Neural progenitor cell (in vitro differentiated cells): ENCODE measurements at regions not wholly inside any gene's neighbourhood (a gene's known extent, or its start where the extent isn't known, plus 50 kb on each side); places are given as distances from the start of the nearest gene placed in this dataset.

Experiments
- DNase-seq: peaks from one replicate; pipeline ENCODE4 v3.0.0-alpha.2; 2016; ENCODE audit warnings: low spot score
- H2AFZ ChIP-seq: fragments of 200-600 bp; sonication (generic); replicated peaks from 2 replicates; pipeline ENCODE4 v1.6.1; 2016; ENCODE audit warnings: antibody characterized with exemption
- H3F3A ChIP-seq: fragments of 200-600 bp; sonication (generic); 2 replicates; pipeline ENCODE4 v1.6.1; 2016; ENCODE audit warnings: antibody characterized with exemption, low read depth
- H3K27ac ChIP-seq: fragments of 200-600 bp; sonication (generic); 2 replicates; pipeline ENCODE4 v1.5.1; 2016; ENCODE audit warnings: mild to moderate bottlenecking
- H3K27me3 ChIP-seq: fragments of 200-600 bp; sonication (generic); 2 replicates; pipeline ENCODE4 v1.6.1; 2016; ENCODE audit warnings: mild to moderate bottlenecking, moderate library complexity
- H3K36me3 ChIP-seq: fragments of 200-600 bp; sonication (generic); 2 replicates; pipeline ENCODE4 v1.5.1; 2016
- H3K4me1 ChIP-seq: fragments of 200-600 bp; sonication (generic); 2 replicates; pipeline ENCODE4 v1.6.1; 2016; ENCODE audit warnings: mixed run types
- H3K4me2 ChIP-seq: fragments of 200-600 bp; sonication (generic); 2 replicates; pipeline ENCODE4 v1.6.1; 2016
- H3K4me3 ChIP-seq: fragments of 200-600 bp; sonication (generic); 2 replicates; pipeline ENCODE4 v1.5.1; 2016
- H3K79me2 ChIP-seq: fragments of 200-600 bp; sonication (generic); 2 replicates; pipeline ENCODE4 v1.6.1; 2016; ENCODE audit warnings: low read depth
- H3K9ac ChIP-seq: fragments of 200-600 bp; sonication (generic); 2 replicates; pipeline ENCODE4 v1.6.1; 2016
- H3K9me3 ChIP-seq: fragments of 200-600 bp; sonication (generic); 2 replicates; pipeline ENCODE4 v1.5.1; 2016; ENCODE audit warnings: low read depth
- H4K20me1 ChIP-seq: fragments of 200-600 bp; sonication (generic); 2 replicates; pipeline ENCODE4 v1.6.1; 2016; ENCODE audit warnings: low read depth
- H3K27ac Mint-ChIP-seq: 3 replicates; pipeline ENCODE4 v1.8.0; 2021; ENCODE audit warnings: mixed read lengths
- H3K27me3 Mint-ChIP-seq: 2 replicates; pipeline ENCODE4 v1.8.0; 2022; ENCODE audit warnings: low read depth, mild to moderate bottlenecking, inconsistent platforms, moderate library complexity, mixed read lengths; ENCODE audit not compliant: insufficient read depth
- H3K36me3 Mint-ChIP-seq: 3 replicates; pipeline ENCODE4 v1.8.0; 2021; ENCODE audit warnings: mixed read lengths
- H3K4me1 Mint-ChIP-seq: 3 replicates; pipeline ENCODE4 v1.8.0; 2021; ENCODE audit warnings: mixed read lengths
- H3K4me3 Mint-ChIP-seq: 3 replicates; pipeline ENCODE4 v1.8.0; 2021; ENCODE audit warnings: mild to moderate bottlenecking, moderate library complexity, mixed read lengths
- H3K9me3 Mint-ChIP-seq: 3 replicates; pipeline ENCODE4 v1.8.0; 2020; ENCODE audit warnings: mixed read lengths
- EZH2 ChIP-seq: fragments of 200-600 bp; sonication (generic); IDR thresholded peaks from 2 replicates; pipeline ENCODE4 v1.6.1; 2017; ENCODE audit warnings: antibody characterized with exemption, mild to moderate bottlenecking, moderate library complexity
- EZH2phosphoT487 ChIP-seq: fragments of 200-600 bp; sonication (generic); IDR thresholded peaks from 2 replicates; pipeline ENCODE4 v1.6.1; 2017; ENCODE audit warnings: antibody characterized with exemption
- TF ChIP-seq, protein P1 (sequence below): fragments of 200-600 bp; sonication (generic); IDR thresholded peaks from 2 replicates; pipeline ENCODE4 v1.5.1; 2017; ENCODE audit warnings: antibody characterized with exemption, mild to moderate bottlenecking

DNA sequence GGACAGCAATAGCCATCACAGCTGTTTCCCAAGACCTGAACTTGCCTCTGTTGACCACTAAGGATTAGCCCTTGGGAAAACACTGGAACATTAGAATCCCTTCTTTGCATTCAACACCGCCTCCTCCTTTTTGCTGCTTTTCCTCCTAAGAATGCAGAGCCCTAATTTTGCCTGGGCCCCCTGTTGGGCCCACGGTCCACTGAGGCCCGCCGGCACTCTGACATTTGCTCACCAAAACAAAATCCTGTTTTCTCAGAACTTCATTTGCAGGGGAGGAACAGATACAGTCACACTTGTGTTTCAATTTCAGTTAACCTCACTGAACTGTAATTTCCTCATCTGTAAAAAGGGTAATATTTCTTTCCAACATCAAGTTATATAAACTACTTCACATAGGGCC, 116.0 kb upstream of the JARID2 start:
- Mint-ChIP-seq H3K9me3 (no peaks in the 10 kb centered on the region), H3K4me3 (no peak overlapping the region), H3K36me3 (no peaks in the 10 kb centered on the region), H3K27me3 (peaks cover 7% of the 10 kb centered on the region), H3K27ac (no peak overlapping the region), H3K4me1 (peaks cover 7% of the 10 kb centered on the region)
- H3K9me3 ChIP-seq = no peaks in the 10 kb centered on the region
- H3K4me1 ChIP-seq = peaks cover 6% of the 10 kb centered on the region
- H3K27ac ChIP-seq = no peak overlapping the region
- DNase-seq = no peak
- H3K9ac ChIP-seq = no peak overlapping the region
- no peaks in the 10 kb centered on the region for H3K79me2 ChIP-seq
- no peaks in the 10 kb centered on the region for H4K20me1 ChIP-seq
- H3F3A ChIP-seq = peaks cover 9% of the 10 kb centered on the region
- H2AFZ ChIP-seq = no peak overlapping the region
- no peak overlapping the region for H3K4me2 ChIP-seq
- TF ChIP-seq, protein P1, sequence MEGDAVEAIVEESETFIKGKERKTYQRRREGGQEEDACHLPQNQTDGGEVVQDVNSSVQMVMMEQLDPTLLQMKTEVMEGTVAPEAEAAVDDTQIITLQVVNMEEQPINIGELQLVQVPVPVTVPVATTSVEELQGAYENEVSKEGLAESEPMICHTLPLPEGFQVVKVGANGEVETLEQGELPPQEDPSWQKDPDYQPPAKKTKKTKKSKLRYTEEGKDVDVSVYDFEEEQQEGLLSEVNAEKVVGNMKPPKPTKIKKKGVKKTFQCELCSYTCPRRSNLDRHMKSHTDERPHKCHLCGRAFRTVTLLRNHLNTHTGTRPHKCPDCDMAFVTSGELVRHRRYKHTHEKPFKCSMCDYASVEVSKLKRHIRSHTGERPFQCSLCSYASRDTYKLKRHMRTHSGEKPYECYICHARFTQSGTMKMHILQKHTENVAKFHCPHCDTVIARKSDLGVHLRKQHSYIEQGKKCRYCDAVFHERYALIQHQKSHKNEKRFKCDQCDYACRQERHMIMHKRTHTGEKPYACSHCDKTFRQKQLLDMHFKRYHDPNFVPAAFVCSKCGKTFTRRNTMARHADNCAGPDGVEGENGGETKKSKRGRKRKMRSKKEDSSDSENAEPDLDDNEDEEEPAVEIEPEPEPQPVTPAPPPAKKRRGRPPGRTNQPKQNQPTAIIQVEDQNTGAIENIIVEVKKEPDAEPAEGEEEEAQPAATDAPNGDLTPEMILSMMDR = no peak
- TF ChIP-seq EZH2phosphoT487 (no peak), EZH2 (no peak)
- H3K27me3 ChIP-seq = no peaks in the 10 kb centered on the region
- no peaks in the 10 kb centered on the region for H3K36me3 ChIP-seq
- H3K4me3 ChIP-seq = no peak overlapping the region

DNA sequence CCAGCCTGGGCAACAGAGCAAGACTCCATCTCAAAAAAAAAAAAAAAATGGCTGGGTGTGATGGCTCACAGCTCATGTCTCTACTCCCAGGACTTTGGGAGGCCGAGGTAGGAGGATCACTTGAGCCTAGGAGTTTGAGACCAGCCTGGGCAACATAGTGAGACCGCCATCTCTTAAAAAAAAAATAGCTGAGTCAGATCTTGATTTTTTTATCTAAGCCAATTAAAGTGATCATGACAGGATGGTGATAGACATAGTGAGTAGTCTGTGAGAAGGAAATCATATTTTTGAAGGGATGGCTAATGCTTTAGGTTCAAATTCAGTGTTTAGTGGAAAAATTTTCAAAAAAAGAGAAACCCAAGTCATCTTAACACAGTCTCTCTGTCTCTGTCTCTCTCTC, 114.6 kb upstream of the JARID2 start:
- H3K4me3 Mint-ChIP-seq = no peak overlapping the region
- DNase-seq = no peak

DNA sequence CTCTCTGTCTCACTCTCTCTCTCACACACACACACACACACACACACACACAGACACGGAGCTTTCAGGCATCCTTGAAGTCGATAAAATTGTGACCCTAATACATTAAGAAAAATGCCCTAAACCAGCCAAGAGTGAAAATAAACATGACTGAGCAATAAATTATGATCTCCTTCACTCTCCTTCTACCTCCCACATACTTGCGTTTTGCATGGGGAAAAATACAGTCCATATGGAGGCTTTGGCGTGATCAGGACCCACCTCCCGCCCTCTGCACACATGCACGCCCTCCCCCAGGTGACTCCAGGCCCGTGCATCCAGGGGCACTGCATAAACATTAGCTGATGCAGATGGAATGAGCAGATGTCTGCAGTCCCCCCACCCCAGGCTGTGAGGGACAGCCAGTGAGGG, 114.2 kb upstream of the JARID2 start:
- Histone ChIP-seq H3K36me3 (no peaks in the 10 kb centered on the region), H3K4me1 (peaks cover 6% of the 10 kb centered on the region), H2AFZ (no peak overlapping the region), H3K9ac (no peak overlapping the region), H3F3A (peaks cover 9% of the 10 kb centered on the region), H3K27me3 (no peaks in the 10 kb centered on the region), H3K4me2 (no peak overlapping the region), H3K79me2 (no peaks in the 10 kb centered on the region), H3K9me3 (no peaks in the 10 kb centered on the region), H4K20me1 (no peaks in the 10 kb centered on the region), H3K4me3 (no peak overlapping the region), H3K27ac (no peak overlapping the region)
- TF ChIP-seq, protein P1 = no peak
- no peak for TF ChIP-seq EZH2
- no peak for TF ChIP-seq EZH2phosphoT487
- no peak for DNase-seq
- no peaks in the 10 kb centered on the region for H3K36me3 Mint-ChIP-seq
- H3K27me3 Mint-ChIP-seq = peaks cover 5% of the 10 kb centered on the region
- no peaks in the 10 kb centered on the region for H3K9me3 Mint-ChIP-seq
- no peak overlapping the region for H3K4me3 Mint-ChIP-seq
- H3K27ac Mint-ChIP-seq = no peak overlapping the region
- peaks cover 13% of the 10 kb centered on the region for H3K4me1 Mint-ChIP-seq

More for the DNA sequence above, 114.6 kb upstream of the JARID2 start:
- no peaks in the 10 kb centered on the region for H3K79me2 ChIP-seq
- H3K4me1 ChIP-seq = peaks cover 6% of the 10 kb centered on the region
- H3K36me3 ChIP-seq = no peaks in the 10 kb centered on the region
- H2AFZ ChIP-seq = no peak overlapping the region
- Mint-ChIP-seq H3K27me3 (peaks cover 5% of the 10 kb centered on the region), H3K9me3 (no peaks in the 10 kb centered on the region), H3K27ac (no peak overlapping the region), H3K4me1 (peaks cover 13% of the 10 kb centered on the region), H3K36me3 (no peaks in the 10 kb centered on the region)
- no peak overlapping the region for H3K9ac ChIP-seq
- H3K27me3 ChIP-seq = no peaks in the 10 kb centered on the region
- H3F3A ChIP-seq = peaks cover 9% of the 10 kb centered on the region
- H3K9me3 ChIP-seq = no peaks in the 10 kb centered on the region
- no peak overlapping the region for H3K4me2 ChIP-seq
- TF ChIP-seq EZH2phosphoT487 = no peak
- TF ChIP-seq, protein P1 = no peak
- no peak for TF ChIP-seq EZH2
- H3K4me3 ChIP-seq = no peak overlapping the region
- no peaks in the 10 kb centered on the region for H4K20me1 ChIP-seq
- no peak overlapping the region for H3K27ac ChIP-seq
